ENCODE measurements at regions not wholly inside any gene's neighbourhood (a gene's known extent, or its start where the extent isn't known, plus 50 kb on each side); places are given as distances from the start of the nearest gene placed in this dataset.

DNA sequence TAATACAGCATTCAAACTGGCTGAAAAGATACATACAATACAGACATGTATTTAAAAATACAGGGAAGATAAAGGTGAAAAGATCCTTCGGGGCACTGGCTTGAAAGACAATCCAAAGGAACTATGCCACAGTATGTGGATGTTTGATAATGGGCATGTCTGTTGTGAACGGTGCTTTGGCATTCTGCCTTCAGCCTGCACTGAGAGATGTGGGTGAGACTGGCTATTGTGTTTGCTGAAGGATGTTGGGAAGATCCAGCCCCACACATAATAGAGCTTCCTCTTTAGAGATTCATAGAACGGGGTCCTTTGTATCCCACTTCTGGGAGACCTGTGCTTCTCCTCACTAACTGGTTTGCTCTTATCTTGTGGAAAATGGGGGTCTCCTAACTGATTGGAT is 65.1 kb upstream of the CXCR4 start:
- H3K9me3 Mint-ChIP-seq (ENCODE audit: low read depth, unreplicated experiment) = no peaks in the 10 kb centered on the region
- H3K27me3 Mint-ChIP-seq (ENCODE audit: unreplicated experiment) = no peaks in the 10 kb centered on the region
- TF ChIP-seq, protein P1, sequence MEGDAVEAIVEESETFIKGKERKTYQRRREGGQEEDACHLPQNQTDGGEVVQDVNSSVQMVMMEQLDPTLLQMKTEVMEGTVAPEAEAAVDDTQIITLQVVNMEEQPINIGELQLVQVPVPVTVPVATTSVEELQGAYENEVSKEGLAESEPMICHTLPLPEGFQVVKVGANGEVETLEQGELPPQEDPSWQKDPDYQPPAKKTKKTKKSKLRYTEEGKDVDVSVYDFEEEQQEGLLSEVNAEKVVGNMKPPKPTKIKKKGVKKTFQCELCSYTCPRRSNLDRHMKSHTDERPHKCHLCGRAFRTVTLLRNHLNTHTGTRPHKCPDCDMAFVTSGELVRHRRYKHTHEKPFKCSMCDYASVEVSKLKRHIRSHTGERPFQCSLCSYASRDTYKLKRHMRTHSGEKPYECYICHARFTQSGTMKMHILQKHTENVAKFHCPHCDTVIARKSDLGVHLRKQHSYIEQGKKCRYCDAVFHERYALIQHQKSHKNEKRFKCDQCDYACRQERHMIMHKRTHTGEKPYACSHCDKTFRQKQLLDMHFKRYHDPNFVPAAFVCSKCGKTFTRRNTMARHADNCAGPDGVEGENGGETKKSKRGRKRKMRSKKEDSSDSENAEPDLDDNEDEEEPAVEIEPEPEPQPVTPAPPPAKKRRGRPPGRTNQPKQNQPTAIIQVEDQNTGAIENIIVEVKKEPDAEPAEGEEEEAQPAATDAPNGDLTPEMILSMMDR (IDR thresholded peaks at IDR 0.05; ENCODE audit: unreplicated experiment) = no peak
- no peak overlapping the region for H3K4me3 Mint-ChIP-seq (ENCODE audit: low read depth, unreplicated experiment)
- DNase-seq = no peak
- H3K27ac Mint-ChIP-seq (ENCODE audit: unreplicated experiment) = no peak overlapping the region
- BruUV-seq (replicated peaks) = no TSS peak
- intact Hi-C loops (cut with micrococcal nuclease; ENCODE audit: unreplicated experiment) = no loop called here
- no peaks in the 10 kb centered on the region for H3K36me3 Mint-ChIP-seq (ENCODE audit: insufficient read depth, unreplicated experiment)
- CTCF ChIA-PET = no interaction called here
- peaks cover 7% of the 10 kb centered on the region for H3K4me1 Mint-ChIP-seq (ENCODE audit: low read depth, unreplicated experiment)

DNA sequence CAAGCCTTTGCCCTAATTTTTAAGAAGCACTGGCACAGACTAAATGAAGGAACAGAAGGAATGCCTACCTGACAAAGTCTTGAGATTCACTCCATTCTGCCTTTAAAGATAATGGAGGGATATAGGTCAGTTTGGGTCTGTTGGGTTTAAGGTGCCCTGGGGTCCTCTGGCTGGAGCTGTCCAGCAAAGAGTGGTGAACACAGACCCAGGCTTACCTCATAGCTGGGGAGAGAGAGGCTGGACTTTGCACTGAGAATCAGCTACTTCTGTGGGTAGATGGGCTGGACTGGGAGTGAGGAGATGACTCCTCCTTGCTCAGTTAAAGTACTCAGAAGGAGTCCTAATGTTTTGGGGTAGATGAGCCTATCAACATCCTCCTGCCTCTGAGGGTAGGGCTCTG is 64.4 kb upstream of the CXCR4 start:
- TF ChIP-seq, protein P1 (IDR thresholded peaks at IDR 0.05; ENCODE audit: unreplicated experiment) = no peak
- no peaks in the 10 kb centered on the region for H3K36me3 Mint-ChIP-seq (ENCODE audit: insufficient read depth, unreplicated experiment)
- CTCF ChIA-PET = no interaction called here
- H3K9me3 Mint-ChIP-seq (ENCODE audit: low read depth, unreplicated experiment) = no peaks in the 10 kb centered on the region
- peaks cover 7% of the 10 kb centered on the region for H3K4me1 Mint-ChIP-seq (ENCODE audit: low read depth, unreplicated experiment)
- DNase-seq = no peak
- H3K27ac Mint-ChIP-seq (ENCODE audit: unreplicated experiment) = no peak overlapping the region
- no peak overlapping the region for H3K4me3 Mint-ChIP-seq (ENCODE audit: low read depth, unreplicated experiment)
- intact Hi-C loops (cut with micrococcal nuclease; ENCODE audit: unreplicated experiment) = no loop called here
- H3K27me3 Mint-ChIP-seq (ENCODE audit: unreplicated experiment) = no peaks in the 10 kb centered on the region
- BruUV-seq (replicated peaks) = no TSS peak

DNA sequence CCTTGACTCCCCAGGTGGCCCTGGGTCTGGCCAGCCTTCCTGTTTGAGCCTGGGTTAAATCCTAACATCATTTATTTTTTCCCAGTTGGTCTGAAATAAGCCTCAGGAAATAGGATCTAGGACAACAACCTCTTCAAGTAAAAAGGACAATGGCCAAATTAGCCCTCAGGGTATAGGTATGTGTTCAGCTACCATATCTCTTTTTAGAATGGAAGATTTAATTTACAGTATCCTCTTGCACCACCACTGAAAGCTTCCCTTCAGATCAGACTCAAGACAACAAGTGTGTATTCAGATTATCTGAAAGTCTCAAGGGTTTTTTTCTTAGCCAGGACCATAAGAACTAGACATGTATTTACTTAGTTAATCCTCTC is 61.6 kb upstream of the CXCR4 start:
- TF ChIP-seq, protein P1 (IDR thresholded peaks at IDR 0.05; ENCODE audit: unreplicated experiment) = no peak
- BruUV-seq (replicated peaks) = no TSS peak
- Mint-ChIP-seq H3K27ac (ENCODE audit: unreplicated experiment) (no peak overlapping the region), H3K27me3 (ENCODE audit: unreplicated experiment) (no peaks in the 10 kb centered on the region), H3K4me3 (ENCODE audit: low read depth, unreplicated experiment) (no peak overlapping the region), H3K4me1 (ENCODE audit: low read depth, unreplicated experiment) (peaks cover 7% of the 10 kb centered on the region), H3K9me3 (ENCODE audit: low read depth, unreplicated experiment) (no peaks in the 10 kb centered on the region), H3K36me3 (ENCODE audit: insufficient read depth, unreplicated experiment) (no peaks in the 10 kb centered on the region)
- intact Hi-C loops (cut with micrococcal nuclease; ENCODE audit: unreplicated experiment) = no loop called here
- CTCF ChIA-PET = no interaction called here
- no peak for DNase-seq

DNA sequence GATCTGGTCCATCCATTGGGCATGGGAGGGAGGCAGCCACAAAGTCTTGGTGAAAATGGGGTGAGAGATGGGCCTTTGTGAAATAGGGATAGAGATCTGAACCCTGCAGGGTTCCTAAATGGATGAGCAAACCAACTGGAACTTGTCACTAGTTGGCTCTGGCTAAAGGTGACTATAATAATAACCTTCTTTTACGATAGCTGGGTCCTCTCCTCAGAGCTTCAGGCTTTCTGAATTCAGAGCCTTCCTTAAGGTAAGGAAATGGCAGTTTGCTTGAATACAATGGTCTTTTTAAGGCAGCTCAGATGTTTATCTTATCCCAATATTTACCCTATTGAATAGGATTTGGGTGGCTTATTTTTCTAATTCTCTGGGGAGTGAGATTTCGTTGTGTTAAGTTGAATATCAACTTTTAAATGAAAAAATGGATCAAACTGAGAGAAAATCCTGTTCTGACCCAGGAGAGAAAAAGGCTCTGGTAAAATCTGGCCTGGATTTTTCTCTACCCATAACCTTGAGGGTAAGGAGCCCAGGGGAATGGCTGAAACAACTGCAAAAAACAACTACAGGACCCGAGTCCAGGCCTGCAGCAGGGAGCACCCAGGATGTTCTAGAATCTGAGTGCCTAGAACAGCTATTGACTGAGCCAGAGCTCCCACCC is 61.1 kb upstream of the CXCR4 start:
- TF ChIP-seq, protein P1 (IDR thresholded peaks at IDR 0.05; ENCODE audit: unreplicated experiment) = no peak

More for the DNA sequence above, 61.1 kb upstream of the CXCR4 start:
- Mint-ChIP-seq H3K27ac (ENCODE audit: unreplicated experiment) (no peak overlapping the region), H3K27me3 (ENCODE audit: unreplicated experiment) (no peaks in the 10 kb centered on the region), H3K4me1 (ENCODE audit: low read depth, unreplicated experiment) (peaks cover 7% of the 10 kb centered on the region), H3K4me3 (ENCODE audit: low read depth, unreplicated experiment) (no peak overlapping the region), H3K9me3 (ENCODE audit: low read depth, unreplicated experiment) (no peaks in the 10 kb centered on the region), H3K36me3 (ENCODE audit: insufficient read depth, unreplicated experiment) (no peaks in the 10 kb centered on the region)
- no TSS peak for BruUV-seq (replicated peaks)
- DNase-seq = no peak
- CTCF ChIA-PET = no interaction called here
- intact Hi-C loops (cut with micrococcal nuclease; ENCODE audit: unreplicated experiment) = no loop called here
